K562 (cell line): ENCODE measurements at regions not wholly inside any gene's neighbourhood (a gene's known extent, or its start where the extent isn't known, plus 50 kb on each side); places are given as distances from the start of the nearest gene placed in this dataset.

Experiments
- ATAC-seq: fragments of 200-7000 bp; cut with Tn5 transposase; 3 replicates; pipeline ENCODE4 v1.9.1; 2020; ENCODE audit warnings: moderate library complexity
- BruUV-seq: library from RNA; stranded (reverse); fragments of 400-500 nt; replicated peaks from 2 replicates; lab custom pipeline; 2021; lab: Mats Ljungman, UMichigan
- CTCF ChIA-PET: fragments of 300-600 bp; formaldehyde crosslinking; extraction: SDS; loops from one replicate; lab custom pipeline; 2021; ENCODE audit warnings: low intra/inter-chr PET ratio; lab: Yijun Ruan, JAX
- POLR2A ChIA-PET: fragments of 300-600, 350-650 bp; sonication (Branson Sonifier 250); formaldehyde crosslinking; extraction: SDS; loops from one replicate; lab custom pipeline; 2021; ENCODE audit warnings: antibody characterized with exemption, inconsistent platforms; lab: Yijun Ruan, JAX
- DNase-seq, 4 experiments: peaks; one replicate each; pipeline versions ENCODE4 v3.0.0 to v3.0.0-alpha.2; 2011 to 2018; ENCODE audit warnings: low spot score in 3 of 4, mixed read lengths in 3 of 4; ENCODE audit errors: extremely low read depth in 1 of 4
- FAIRE-seq: peaks from 2 replicates; lab custom pipeline; 2011; peaks lifted over from hg19 to GRCh38; lab: Jason Lieb, UNC
- H2AFZ ChIP-seq: 2 replicates; pipeline ENCODE4 v1.6.0; 2011; ENCODE audit warnings: low read depth, low read length, control low read depth, inconsistent platforms
- H3K27ac ChIP-seq: fragments of 200-600 bp; 3 replicates; pipeline ENCODE4 v1.8.0; 2011; ENCODE audit warnings: low read depth, mild to moderate bottlenecking, control low read depth, inconsistent platforms, low read length, moderate library complexity, mixed read lengths; ENCODE audit errors: extremely low read depth
- H3K27me3 ChIP-seq, 2 experiments: fragments of 300-600 bp in 1 of 2; 2 replicates in 1 of 2; 3 replicates in 1 of 2; pipeline versions ENCODE4 v1.6.0 to v1.8.0; 2011; ENCODE audit warnings: inconsistent platforms in 2 of 2, low read length in 2 of 2, mild to moderate bottlenecking in 1 of 2, mixed read lengths in 1 of 2, moderate library complexity in 1 of 2; ENCODE audit not compliant: control insufficient read depth in 2 of 2, insufficient read depth in 2 of 2
- H3K36me3 ChIP-seq: fragments of 300-600 bp; 3 replicates; pipeline ENCODE4 v1.8.0; 2011; ENCODE audit warnings: mild to moderate bottlenecking, low read length, inconsistent platforms; ENCODE audit not compliant: control insufficient read depth, insufficient read depth
- H3K4me1 ChIP-seq, 2 experiments: fragments of 200-600 bp in 1 of 2; replicated peaks in 1 of 2; 2 replicates in 1 of 2; 3 replicates in 1 of 2; pipeline versions ENCODE4 v1.5.1 to v1.8.0; 2011; ENCODE audit warnings: inconsistent platforms in 2 of 2, low read length in 2 of 2, mild to moderate bottlenecking in 1 of 2, mixed read lengths in 1 of 2, moderate library complexity in 1 of 2; ENCODE audit not compliant: control insufficient read depth in 2 of 2, insufficient read depth in 2 of 2
- H3K4me2 ChIP-seq: 2 replicates; pipeline ENCODE4 v1.6.1; 2011; ENCODE audit warnings: low read length, control low read depth, inconsistent platforms, mixed read lengths; ENCODE audit not compliant: insufficient read depth
- H3K4me3 ChIP-seq: fragments of 200-600 bp; sonication (generic), shearing (Covaris generic); 2 replicates; pipeline ENCODE4 v1.5.1; 2016; ENCODE audit warnings: control low read depth, inconsistent platforms
- H3K79me2 ChIP-seq: fragments of 200-600 bp; 3 replicates; pipeline ENCODE4 v1.8.0; 2011; ENCODE audit warnings: low read length, inconsistent platforms; ENCODE audit not compliant: control insufficient read depth, insufficient read depth
- H3K9ac ChIP-seq, 2 experiments: 2 replicates each; pipeline versions ENCODE4 v1.6.0 to v1.6.1; 2011; ENCODE audit warnings: low read depth in 2 of 2, low read length in 2 of 2, control low read depth in 1 of 2, inconsistent platforms in 1 of 2, mild to moderate bottlenecking in 1 of 2, mixed read lengths in 1 of 2; ENCODE audit not compliant: insufficient read depth in 1 of 2
- H3K9me1 ChIP-seq: one replicate; pipeline ENCODE4 v1.6.0; 2011; ENCODE audit warnings: inconsistent platforms, mild to moderate bottlenecking, low read length, moderate library complexity; ENCODE audit not compliant: control insufficient read depth, insufficient read depth
- H3K9me3 ChIP-seq: replicated peaks from 2 replicates; pipeline ENCODE4 v1.5.1; 2011; ENCODE audit warnings: low read depth, low read length, inconsistent platforms; ENCODE audit not compliant: control insufficient read depth, insufficient read depth
- H4K20me1 ChIP-seq: replicated peaks from 2 replicates; pipeline ENCODE4 v1.6.1; 2011; ENCODE audit warnings: low read length, inconsistent platforms, mixed read lengths; ENCODE audit not compliant: control insufficient read depth, insufficient read depth
- CAMTA2 ChIP-seq: fragments of 250-450 bp; sonication (Bioruptor Pico); conservative IDR thresholded peaks from 2 replicates; pipeline ENCODE4 v1.5.1; 2022
- CEBPB ChIP-seq: fragments of 450-650 bp; IDR thresholded peaks from 2 replicates; pipeline ENCODE4 v1.6.1; 2016; ENCODE audit warnings: missing genetic modification characterization, missing compliant biosample characterization
- CEBPG ChIP-seq, 3 experiments: fragments of 200-800 bp in 1 of 3; sonication (Bioruptor generic) in 1 of 3; sonication (generic) in 1 of 3; formaldehyde crosslinking in 1 of 3; IDR thresholded peaks in 2 of 3; conservative IDR thresholded peaks in 1 of 3; 2 replicates each; pipeline versions ENCODE4 v1.6.1 to v1.8.0; 2016 to 2022; ENCODE audit warnings: missing compliant biosample characterization in 2 of 3, missing genetic modification characterization in 2 of 3, mild to moderate bottlenecking in 1 of 3, missing genetic modification reagents in 1 of 3
- MCM7 ChIP-seq, 2 experiments: fragments of 450-650 bp; IDR thresholded peaks; 2 replicates each; pipeline ENCODE4 v1.6.1; 2016 to 2018
- PML ChIP-seq: IDR thresholded peaks from 2 replicates; pipeline ENCODE4 v1.6.1; 2012; ENCODE audit warnings: low read length, inconsistent platforms
- POLR2AphosphoS2 ChIP-seq: IDR thresholded peaks from 2 replicates; pipeline ENCODE4 v1.6.1; 2012; ENCODE audit warnings: low read length, improper control_type of control experiment
- ZNF217 ChIP-seq: sonication (generic); formaldehyde crosslinking; IDR thresholded peaks from 2 replicates; pipeline ENCODE4 v1.8.0; 2022; ENCODE audit warnings: mild to moderate bottlenecking, missing genetic modification reagents
- ZNF263 ChIP-seq: sonication (generic); formaldehyde crosslinking; IDR thresholded peaks from 2 replicates; pipeline ENCODE4 v1.8.0; 2022; ENCODE audit warnings: mild to moderate bottlenecking, missing genetic modification reagents, borderline replicate concordance
- WGBS: fragments of 100-300 bp; shearing (Covaris generic); methylation state at CpG from one replicate; pipeline ENCODE4 v1.1.6; 2016; ENCODE audit warnings: low coverage, mixed read lengths; ENCODE audit not compliant: insufficient coverage; ENCODE audit errors: missing lambda C conversion rate; 5-methylcytosine and 5-hydroxymethylcytosine counted together
- in situ Hi-C: fragments of 300-500 bp; cut with MboI; formaldehyde crosslinking; loops from 4 replicates; pipeline ENCODE4 v1.15.0; 2018; ENCODE audit warnings: inconsistent platforms, mixed read lengths
- intact Hi-C: fragments of 100-400 bp; cut with micrococcal nuclease; formaldehyde crosslinking; loops from 2 replicates; pipeline ENCODE4 v1.14.2; 2022
- TF ChIP-seq, protein P1 (sequence below), 2 experiments: fragments of 450-650 bp; conservative IDR thresholded peaks; 2 replicates each; pipeline ENCODE4 v1.6.1; 2017; ENCODE audit warnings: mild to moderate bottlenecking in 2 of 2, moderate library complexity in 2 of 2

DNA sequence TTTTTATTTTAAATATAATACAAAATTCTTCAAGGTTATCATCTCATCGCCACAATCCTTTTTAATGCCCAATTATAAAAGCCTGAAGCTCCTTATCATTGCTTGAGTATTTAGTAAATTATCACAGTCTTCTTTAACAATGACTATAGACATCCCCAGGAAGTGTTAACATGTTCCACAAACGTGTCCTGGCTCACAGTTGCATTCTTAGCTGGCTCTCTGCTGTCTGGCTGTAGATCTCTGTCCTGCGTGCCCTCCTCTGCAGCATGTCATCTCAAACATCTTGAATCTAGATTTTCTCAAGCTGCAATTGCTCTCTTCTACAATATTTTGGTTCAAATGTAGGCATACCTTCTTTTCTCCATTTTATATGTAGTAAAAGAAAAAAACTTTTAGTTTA lies 885.2 kb downstream of the EPHA7 start (continued):
- no peak for TF ChIP-seq ZNF263 (CRISPR knock-in tag)
- no peak for TF ChIP-seq POLR2AphosphoS2
- TF ChIP-seq CAMTA2 (CRISPR knock-in tag), result no peak
- no peak for TF ChIP-seq ZNF217 (CRISPR knock-in tag)
- TF ChIP-seq PML, result no peak
- TF ChIP-seq, protein P1, sequence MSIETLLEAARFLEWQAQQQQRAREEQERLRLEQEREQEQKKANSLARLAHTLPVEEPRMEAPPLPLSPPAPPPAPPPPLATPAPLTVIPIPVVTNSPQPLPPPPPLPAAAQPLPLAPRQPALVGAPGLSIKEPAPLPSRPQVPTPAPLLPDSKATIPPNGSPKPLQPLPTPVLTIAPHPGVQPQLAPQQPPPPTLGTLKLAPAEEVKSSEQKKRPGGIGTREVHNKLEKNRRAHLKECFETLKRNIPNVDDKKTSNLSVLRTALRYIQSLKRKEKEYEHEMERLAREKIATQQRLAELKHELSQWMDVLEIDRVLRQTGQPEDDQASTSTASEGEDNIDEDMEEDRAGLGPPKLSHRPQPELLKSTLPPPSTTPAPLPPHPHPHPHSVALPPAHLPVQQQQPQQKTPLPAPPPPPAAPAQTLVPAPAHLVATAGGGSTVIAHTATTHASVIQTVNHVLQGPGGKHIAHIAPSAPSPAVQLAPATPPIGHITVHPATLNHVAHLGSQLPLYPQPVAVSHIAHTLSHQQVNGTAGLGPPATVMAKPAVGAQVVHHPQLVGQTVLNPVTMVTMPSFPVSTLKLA (conservative IDR thresholded peaks at IDR 0.05), result no peak
- TF ChIP-seq, all 486 proteins: peak for 0

DNA sequence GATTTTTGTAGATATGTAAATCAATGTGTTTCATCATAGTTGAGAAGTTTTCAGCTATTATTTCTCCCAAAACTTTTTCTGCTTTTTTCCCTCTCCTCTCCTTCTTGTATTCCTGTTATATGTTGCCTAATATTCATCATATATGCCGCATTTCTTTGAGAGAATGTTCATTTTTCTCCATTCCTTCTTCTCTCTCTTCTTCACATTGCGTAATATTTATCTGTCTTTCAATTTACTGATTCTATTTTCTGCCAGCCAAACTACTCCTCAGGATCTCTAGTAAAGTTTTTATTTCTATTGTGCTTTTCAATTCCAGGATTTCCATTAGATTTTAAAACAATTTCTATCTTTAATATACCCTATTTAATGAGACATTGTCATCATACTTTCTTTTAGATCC lies 896.8 kb downstream of the EPHA7 start:
- POLR2A ChIA-PET, result no interaction called here
- TF ChIP-seq MCM7 (IDR thresholded peaks at IDR 0.05), result no peak
- TF ChIP-seq CEBPG (CRISPR knock-in tag; IDR thresholded peaks at IDR 0.05), result no peak
- peak in 1 of 2 experiments; percentile 67; a peak in 2 of 4 replicates for TF ChIP-seq CEBPG (tag; conservative IDR thresholded peaks at IDR 0.05 in 1 of 2, IDR thresholded peaks at IDR 0.05 in 1 of 2)
- TF ChIP-seq CEBPB (tag), result peak; percentile 26; the same call in 1 of the 2 replicates

More for the DNA sequence above, 896.8 kb downstream of the EPHA7 start:
- BruUV-seq, result no TSS peak
- Histone ChIP-seq H3K4me3 (no peak overlapping the region), H3K9ac (no peak overlapping the region), H3K27me3 (no peaks in the 10 kb centered on the region), H3K9me3 (no peaks in the 10 kb centered on the region; the same call in none of the 2 replicates), H2AFZ (no peak overlapping the region), H3K79me2 (no peaks in the 10 kb centered on the region), H3K4me2 (no peak overlapping the region), H3K27ac (no peak overlapping the region), H4K20me1 (no peaks in the 10 kb centered on the region), H3K4me1 (no peaks in the 10 kb centered on the region), H3K9me1 (no peaks in the 10 kb centered on the region), H3K36me3 (no peaks in the 10 kb centered on the region)
- CTCF ChIA-PET, result no interaction called here
- intact Hi-C loops, result no loop called here
- ATAC-seq (no peak), FAIRE-seq (no peak), DNase-seq (no peak)
- WGBS, result 6% methylated on average over 2 of the region's 2 CpGs
- in situ Hi-C loops, result no loop called here
